ENCODE measurements at regions not wholly inside any gene's neighbourhood (a gene's known extent, or its start where the extent isn't known, plus 50 kb on each side); places are given as distances from the start of the nearest gene placed in this dataset.

DNA sequence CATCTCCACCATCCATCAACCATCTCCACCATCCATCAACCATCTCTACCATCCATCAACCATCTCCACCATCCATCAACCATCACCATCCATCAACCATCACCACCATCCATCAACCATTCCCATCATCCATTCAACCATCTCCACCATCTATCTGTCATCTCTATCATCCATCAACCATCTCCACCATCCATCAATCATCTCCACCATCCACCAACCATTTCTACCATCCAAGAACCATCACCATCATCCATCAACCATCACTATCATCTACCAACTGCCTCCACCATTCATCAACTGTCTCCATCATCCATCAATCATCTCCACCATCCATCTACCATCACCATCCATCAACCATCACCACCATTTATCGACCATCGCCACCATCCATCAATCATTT lies 78.8 kb upstream of the CDH4 start:
- DNase-seq (ENCODE audit: insufficient read length, low spot score) (no peak), FAIRE-seq (no peak)
- TF ChIP-seq, protein P1, sequence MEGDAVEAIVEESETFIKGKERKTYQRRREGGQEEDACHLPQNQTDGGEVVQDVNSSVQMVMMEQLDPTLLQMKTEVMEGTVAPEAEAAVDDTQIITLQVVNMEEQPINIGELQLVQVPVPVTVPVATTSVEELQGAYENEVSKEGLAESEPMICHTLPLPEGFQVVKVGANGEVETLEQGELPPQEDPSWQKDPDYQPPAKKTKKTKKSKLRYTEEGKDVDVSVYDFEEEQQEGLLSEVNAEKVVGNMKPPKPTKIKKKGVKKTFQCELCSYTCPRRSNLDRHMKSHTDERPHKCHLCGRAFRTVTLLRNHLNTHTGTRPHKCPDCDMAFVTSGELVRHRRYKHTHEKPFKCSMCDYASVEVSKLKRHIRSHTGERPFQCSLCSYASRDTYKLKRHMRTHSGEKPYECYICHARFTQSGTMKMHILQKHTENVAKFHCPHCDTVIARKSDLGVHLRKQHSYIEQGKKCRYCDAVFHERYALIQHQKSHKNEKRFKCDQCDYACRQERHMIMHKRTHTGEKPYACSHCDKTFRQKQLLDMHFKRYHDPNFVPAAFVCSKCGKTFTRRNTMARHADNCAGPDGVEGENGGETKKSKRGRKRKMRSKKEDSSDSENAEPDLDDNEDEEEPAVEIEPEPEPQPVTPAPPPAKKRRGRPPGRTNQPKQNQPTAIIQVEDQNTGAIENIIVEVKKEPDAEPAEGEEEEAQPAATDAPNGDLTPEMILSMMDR (IDR thresholded peaks at IDR 0.05; ENCODE audit: insufficient read depth, missing control alignments) = no peak

DNA sequence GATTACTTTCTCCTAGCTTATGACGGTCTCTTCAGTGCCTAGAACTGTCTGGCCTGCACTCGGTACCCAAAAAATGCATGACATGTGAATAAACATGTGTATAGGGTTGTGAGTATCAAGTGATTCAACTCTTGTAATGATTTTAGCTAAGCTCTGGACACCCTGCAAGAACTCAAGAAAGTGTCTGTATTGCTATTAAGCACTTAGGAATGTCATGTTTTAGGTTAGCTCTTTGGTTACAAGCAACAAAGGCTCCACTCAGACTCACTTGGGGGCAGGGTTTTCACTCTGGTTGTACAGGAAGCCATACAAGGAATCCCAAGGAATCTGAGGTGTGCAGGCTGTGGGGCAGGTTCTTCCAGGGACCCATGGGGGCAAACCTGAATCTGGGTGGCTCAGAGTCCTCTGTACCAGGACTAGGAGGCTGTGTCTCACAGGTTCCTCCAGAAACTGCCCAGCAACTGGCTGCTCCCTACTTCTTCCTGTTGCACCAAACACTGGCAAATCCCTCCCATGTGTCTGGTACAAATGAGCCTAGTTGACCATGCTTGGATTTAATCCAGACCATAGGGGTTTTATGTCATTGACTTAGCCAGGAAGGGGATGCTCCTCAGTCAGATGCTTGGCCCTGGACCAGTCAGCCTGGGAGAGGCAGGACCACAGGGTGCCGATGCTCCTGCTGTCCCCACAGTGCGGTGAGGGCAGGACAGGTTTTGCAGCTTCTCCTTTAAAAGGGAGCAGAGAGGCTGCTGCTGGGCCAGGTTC lies 77.9 kb upstream of the CDH4 start:
- TF ChIP-seq, protein P1 (IDR thresholded peaks at IDR 0.05; ENCODE audit: insufficient read depth, missing control alignments) = no peak
- DNase-seq (ENCODE audit: insufficient read length, low spot score) = no peak
- FAIRE-seq = no peak

DNA sequence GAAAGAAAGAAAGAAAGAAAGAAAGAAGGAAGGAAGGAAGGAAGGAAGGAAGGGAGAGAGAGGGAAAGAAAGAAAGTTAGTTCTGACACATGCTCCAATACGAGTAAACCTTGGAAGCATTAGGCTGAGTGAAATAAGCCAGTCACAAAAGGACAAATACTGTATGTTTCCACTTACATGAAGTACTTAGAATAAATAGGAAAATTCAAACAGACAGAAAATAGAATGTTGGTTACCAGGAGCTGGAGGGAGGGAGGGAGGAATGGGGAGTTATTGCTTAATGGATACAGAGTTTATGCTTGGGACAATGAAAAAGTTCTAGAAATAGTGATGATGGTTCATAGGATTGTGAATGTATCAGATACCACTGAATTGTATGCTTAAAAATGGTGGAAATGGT lies 75.2 kb upstream of the CDH4 start:
- TF ChIP-seq, protein P1 (IDR thresholded peaks at IDR 0.05; ENCODE audit: insufficient read depth, missing control alignments) = no peak
- no peak for FAIRE-seq
- no peak for DNase-seq (ENCODE audit: insufficient read length, low spot score)

DNA sequence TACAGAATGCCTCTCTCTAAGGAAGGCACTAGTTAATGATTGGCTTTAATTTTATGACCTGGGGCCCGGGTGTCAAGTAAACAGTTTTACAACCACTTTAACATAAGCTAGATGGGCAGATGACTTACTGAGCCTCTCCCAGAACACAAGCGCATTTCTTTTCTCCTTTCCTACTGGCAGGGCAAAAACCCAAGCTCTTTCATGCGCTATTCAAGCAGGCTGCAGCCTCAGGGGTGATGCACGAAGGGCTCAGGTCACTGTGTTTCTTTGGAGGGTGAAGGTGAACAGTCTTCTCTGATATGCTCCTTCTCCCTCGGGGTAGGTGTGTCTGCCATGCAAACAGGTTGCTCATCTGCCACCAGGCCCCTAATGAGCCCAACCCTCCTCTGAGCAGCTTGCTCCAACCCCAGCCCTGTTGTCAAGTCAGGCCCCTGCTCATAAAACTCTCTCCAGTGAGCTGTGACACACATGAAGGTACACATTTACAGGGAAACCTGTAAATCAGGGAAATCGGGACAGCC lies 73.5 kb upstream of the CDH4 start:
- DNase-seq (ENCODE audit: insufficient read length, low spot score) = no peak
- FAIRE-seq = no peak
- TF ChIP-seq, protein P1 (IDR thresholded peaks at IDR 0.05; ENCODE audit: insufficient read depth, missing control alignments) = no peak

DNA sequence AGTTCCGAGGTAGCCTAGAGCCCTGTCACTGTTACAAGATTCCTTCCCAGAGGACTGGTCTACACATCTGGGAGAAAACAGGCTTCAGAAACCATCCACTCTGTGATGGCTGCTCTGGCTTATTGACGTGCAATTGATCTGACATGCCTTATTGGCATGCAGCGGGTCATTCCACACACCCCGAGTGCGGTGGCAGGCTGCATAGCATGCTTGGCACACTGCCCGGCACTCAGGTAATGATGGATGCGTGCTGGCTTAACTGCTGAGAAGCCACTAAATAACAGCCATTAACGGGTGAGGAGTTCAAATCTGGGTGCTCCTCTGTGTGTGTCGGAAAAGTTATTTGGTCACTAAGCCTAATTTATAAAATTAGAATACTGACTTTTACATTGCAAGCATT lies 67.9 kb upstream of the CDH4 start:
- DNase-seq (ENCODE audit: insufficient read length, low spot score) (no peak), FAIRE-seq (no peak)
- TF ChIP-seq, protein P1 (IDR thresholded peaks at IDR 0.05; ENCODE audit: insufficient read depth, missing control alignments) = no peak

DNA sequence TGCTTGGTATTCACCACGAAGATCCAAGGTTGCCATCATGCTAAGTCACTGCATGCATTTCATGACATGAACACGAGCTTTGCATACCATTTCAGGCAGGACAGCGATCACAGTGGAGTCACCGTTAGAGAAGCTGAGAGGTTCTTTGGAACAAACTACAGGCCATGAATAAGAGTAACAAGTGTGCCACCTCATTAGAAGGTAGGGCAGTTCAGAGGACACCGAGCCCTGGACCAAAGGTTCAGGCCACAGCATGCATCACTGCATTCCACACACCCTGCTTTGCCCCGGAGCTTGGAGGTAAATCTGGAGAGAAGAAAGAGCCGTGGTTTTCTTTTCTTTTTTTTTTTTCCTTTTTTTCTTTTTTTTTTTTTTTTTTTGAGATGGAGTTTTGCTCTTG lies 66.9 kb upstream of the CDH4 start:
- DNase-seq (ENCODE audit: insufficient read length, low spot score) = no peak
- FAIRE-seq = no peak
- TF ChIP-seq, protein P1 (IDR thresholded peaks at IDR 0.05; ENCODE audit: insufficient read depth, missing control alignments) = no peak

All from D721Med (cell line).